HG03139 (cell line): ENCODE measurements at regions not wholly inside any gene's neighbourhood (a gene's known extent, or its start where the extent isn't known, plus 50 kb on each side); places are given as distances from the start of the nearest gene placed in this dataset.
"Not testable (repeated sequence)": the region's sequence is repeated elsewhere in the genome, so short reads cannot be mapped to it uniquely, and the experiment has no call there.

Experiments
- ATAC-seq: cut with Tn5 transposase; IDR thresholded peaks from one replicate; pipeline ENCODE4 v1.9.1; 2021; ENCODE audit not compliant: unreplicated experiment

DNA sequence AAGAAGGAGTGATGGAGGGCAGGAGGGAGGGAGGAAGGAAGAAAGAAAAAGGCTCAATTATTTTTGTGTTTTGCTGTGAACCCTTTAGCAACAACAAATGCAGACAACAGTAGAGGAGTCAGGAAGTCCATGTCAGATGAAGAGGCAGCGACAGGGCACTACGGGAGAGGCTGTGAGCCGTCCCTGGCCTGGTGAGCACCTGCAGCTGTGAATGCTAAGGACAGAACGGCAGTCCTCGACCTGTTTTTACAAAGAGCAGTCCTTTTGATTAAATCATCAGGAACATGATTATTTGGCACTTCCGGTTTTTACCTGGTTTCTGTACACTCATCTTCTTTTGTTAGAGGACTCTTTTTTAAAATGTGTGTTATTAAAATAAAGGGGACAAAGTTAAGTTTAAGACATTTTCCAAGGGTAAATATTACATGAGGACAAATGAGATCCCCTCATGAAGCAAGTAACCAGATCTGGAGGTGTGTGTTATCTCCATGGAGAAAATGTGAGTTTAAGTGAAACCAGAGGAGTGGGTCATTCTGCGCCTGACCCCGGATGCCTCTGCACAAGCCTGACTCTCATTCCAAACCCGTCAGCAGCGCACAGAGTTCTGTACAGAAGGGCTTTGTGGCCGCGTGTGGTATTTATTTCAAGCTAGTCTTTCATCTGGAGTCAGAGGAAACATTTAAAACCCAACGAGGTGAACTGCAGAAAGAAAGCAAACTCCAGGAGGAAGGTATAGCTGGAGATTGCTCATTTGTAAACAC lies 492.5 kb downstream of the SOX11 start:
- no peak for ATAC-seq

DNA sequence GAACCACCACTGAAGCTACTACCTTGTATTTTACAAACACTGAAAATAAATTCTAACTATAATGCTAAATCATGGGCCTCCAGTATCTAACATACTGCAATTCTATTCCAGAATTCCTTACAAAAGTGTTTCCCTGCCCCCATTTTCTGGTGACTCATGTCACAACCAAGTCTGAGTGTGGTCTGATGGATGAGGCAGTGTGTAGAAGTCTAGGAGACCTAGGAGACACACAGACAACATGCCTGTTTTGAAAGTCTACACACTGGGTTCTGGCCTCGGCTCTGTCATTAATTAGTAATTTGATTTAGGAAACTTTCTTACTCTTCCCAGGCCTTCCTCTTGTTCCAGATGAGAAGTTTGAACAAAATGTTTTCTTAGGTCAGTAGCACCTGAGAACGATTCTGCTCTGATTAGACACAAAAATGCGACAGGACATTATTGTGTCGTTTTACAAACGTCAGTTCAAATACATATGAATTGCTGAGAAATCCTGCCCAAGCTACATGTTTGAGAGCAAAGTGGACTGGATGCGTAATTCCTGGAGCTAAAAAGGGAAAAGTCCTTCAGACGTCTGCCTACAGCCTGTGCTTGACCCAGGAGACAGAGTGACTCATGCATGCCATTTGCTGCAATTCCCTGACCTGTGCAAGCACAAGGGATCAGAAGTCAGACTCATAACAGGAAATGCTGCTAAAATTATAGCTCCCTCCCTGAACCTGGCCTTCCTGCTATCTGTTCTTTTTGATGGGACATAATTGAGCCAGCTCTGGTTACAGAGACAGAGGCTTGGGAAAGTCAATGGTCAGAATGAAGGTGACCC lies 494.4 kb downstream of the SOX11 start:
- no peak for ATAC-seq

DNA sequence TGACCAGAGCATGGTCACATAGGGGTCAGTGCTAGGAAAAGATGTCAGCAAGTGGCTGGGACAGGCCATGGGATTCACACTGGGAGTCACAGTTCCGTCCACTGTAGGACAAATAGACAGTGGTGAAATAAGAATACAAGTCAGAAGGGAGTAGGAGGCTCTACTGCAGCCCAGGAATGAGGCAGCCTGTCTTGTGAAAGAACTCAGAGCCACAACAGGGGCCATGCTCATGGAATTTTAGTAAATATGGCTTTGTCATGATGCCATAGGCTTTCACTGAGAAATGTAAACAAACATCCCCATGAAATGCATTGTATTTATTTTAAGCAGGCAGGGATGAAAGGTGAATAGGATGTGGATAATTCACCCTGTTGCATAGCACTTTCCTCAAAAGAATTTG lies 504.3 kb downstream of the SOX11 start:
- ATAC-seq: no peak

DNA sequence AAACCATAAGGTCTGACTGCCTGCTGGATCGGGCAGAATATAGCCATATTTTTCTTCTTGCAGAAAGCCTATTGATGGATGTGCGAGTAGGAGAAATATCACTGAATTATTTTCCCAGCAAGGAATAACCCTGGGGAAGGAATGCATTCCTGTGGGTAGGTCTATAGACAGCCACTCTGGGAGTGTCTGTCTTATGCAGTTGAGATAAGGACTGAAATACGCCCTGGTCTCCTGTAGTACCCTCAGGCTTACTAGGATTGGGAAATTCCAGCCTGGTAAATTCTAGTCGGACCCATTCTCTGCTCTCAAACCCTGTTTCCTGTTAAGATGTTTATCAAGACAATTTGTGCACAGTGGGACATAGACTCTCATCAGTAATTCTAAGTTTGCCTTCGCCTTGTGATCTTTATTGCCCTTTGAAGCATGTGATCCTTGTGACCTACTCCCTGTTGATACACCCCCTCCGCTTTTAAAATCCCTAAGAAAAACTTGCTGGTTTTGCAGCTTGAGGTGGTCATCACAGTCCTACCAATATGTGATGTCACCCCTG lies 506.3 kb downstream of the SOX11 start:
- ATAC-seq: not testable (repeated sequence)

DNA sequence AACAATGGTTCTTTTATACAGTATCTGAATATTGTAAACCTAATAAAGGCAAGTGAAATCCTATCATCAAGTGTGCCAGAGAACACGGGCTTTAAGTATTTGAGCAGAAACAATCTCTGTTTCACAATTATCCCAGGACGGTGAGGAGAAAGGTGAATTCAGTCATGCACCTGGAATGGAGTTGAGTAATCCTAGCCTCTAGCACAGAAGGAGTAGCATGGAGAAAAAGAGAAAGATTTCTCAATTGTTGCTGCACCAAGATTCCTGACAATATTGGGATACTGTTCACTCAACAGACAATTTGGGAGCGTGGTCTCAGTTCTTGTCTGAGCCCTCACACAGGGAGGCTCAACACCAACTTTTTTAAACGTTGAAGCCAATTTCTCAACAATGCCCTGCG lies 510.6 kb downstream of the SOX11 start:
- ATAC-seq: no peak

DNA sequence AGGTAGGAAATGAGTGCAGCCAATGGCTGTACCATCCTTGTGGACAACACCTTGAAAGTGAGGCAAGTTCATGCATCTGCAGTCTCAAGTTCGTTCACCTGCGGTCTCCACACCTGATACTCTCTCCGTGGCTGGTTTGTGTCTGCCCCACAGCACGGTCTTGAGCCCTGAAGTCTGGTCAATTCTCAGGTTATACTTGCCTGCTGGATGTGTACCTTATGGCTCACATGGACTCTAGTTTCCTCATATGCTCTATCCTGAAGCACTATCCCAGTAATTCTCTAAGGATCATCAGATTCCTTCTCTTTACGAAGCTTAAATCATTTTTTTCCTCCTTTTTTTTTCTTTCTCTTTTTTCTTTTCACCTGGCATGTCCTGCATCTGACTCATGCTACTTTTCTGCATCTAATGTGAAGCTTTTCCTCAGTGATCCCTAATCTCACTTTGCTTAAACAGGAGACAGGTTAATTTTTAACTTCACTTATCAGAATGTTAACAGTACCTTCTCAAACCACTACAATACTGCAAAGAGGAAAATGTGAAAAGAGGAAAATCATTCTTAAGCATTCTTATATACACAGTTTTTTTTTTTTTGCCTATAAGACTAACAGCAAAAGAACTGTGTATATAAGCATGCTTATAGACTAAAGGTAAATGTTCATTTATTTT lies 511.2 kb downstream of the SOX11 start:
- no peak for ATAC-seq

DNA sequence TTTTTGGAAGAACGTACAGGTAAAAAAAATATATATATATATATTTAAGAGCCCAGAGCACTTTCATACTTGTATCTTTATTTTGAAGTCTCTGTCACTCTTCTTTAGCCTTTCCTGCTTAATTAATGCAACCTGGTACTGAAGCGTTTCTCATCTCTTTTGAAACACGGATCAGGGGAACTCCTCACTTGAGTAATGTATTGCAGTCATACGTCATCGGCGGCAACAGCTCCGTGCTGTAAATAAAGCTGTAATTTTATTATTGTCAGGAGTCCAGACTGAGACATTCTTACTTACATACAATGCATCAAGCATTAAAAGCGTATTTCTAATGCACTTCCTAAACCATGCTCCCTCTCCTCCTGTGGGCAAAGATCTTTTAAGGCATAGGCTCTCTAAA lies 514.7 kb downstream of the SOX11 start:
- ATAC-seq: no peak

DNA sequence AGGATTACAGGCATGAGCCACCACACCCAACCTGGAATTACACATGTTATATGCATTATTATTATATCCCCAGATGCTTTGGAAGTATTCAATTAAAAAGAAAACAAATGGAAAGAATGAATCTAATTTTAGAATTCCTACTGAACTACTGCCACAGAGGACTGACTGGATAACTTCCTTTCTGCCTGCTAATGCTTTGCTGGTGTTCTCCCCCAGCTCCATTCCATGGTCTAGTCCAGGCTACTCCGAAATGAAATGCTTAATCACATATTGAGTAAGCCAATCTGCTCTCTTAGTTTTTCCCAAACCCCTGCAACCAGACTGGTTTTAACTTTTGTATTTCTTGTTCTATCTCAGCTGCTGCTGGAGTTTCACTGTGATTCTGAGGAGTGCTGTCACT lies 519.1 kb downstream of the SOX11 start:
- ATAC-seq: no peak

DNA sequence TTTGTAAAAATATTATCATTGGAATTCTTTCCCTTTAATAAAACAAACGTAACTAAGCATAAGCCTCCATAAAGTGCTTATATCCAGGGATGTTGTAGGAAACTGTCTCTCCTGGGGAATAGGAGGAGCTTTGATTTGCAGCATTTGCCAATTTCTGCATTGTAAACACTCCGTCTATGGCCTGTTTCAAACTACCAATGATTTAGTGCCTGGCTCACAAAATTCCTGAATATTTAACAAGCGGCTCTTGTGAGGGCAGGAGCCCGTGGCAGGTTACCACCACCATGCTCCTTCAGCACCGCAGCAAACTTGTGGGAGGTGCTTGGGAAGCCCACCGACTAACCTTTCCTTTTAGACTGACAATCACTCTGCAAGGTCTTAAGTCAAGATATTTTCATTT lies 520.3 kb downstream of the SOX11 start:
- no peak for ATAC-seq

DNA sequence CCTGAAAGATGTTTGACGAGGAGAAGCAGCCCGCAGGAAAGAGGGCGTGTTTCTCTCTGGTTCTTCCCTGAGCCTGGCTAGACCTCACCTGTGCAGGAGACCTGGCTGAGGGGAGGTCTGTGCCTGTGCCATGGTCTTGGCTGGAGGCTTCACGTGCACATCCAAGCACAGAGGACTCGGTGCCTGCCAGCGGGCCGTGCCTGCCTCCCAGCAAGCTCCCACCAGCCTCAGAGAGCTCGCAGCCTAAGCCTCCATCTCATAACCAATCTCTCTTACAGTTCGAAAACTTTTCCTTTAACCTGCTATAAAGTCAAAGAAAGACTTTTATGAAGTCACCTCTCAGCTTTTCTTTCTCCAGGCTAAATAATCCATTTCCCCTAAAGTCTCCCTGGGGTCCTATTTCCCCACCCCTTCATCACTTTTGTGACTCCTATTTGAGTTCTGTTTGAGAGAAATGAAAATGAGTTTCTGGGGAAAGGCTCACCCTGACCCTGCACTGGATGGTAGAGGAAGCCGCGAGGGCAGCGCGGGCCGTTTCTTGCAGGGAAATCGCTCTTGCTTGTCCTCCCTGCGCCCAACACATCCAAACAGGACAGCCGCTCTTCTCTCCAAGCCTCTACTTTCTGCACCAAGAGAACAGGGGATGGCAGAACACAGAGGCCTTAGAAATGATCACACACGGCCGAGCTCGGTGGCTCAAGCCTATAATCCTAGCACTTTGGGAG lies 521.0 kb downstream of the SOX11 start:
- ATAC-seq: no peak

DNA sequence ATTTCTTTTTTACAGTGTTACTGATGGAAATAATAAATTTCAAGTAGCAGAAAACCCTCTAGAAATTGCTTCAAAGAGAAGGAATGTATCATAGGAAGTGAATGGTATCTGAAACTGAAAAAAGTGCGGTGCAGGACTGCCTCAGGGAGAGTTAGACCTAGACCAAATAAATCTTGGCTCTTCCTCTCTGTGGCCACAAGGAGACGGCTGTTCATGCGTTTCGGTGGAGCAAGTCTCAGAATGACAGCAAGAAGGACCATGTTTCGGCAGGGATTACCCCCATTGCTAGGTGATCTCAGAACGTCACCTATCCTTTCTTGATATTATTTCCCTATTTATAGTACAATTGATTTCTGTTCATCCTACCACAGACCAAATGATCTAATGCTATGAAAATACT lies 522.3 kb downstream of the SOX11 start:
- no peak for ATAC-seq

DNA sequence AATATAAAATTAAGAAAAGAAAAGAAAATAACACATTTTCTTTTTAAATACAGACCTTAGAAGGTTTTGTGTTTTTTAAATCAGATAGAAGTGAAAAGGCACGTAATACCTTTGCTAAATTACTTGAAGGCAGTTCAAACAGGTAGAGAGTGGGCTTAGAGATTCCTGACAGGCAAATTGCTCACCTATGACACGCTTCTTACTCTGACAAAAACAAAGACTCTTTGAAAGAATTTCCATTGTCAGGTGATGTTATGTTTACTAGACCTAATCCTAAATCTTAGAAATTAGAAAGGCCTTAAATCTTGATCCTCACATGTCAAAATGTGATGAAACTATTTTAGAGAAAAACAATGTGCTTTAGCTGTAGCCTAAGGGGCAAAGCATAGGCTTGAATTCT lies 522.9 kb downstream of the SOX11 start:
- no peak for ATAC-seq

DNA sequence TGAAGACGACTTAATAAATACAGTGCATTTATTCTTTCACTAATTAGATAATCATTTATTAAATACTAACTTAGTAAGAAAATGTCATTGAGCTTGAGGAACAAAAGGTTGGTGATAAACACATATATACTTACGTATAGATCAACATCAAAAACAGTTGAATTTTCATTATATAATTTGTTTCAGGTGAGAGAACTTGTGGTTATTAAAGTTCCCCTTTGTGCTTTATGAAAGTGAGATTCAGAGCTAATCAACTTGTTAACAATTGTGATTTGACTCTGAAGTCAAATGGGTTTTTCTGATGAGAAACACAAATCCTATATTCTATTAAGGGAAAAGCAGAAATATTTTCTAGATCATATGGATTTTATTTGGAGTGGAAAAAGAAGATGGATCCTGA lies 524.0 kb downstream of the SOX11 start:
- no peak for ATAC-seq

DNA sequence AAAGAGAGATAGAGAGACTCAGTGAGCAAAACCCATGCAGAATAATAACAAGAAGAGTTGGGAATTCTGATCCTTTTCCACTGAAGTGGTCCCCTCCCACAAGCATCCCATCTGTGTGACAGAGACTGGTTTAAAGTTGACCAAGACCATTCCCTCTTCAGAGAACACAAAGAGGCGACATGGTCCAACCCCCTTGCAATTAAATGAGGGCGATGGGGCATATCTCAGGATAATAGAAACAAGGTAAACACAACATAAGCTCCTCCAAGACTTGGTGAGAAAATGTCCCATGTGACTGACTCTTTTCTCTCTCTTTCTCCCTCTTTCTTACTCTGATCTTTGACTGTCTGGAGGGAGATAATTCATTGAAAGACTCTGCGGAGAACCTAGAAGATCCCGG lies 526.7 kb downstream of the SOX11 start:
- ATAC-seq: no peak

DNA sequence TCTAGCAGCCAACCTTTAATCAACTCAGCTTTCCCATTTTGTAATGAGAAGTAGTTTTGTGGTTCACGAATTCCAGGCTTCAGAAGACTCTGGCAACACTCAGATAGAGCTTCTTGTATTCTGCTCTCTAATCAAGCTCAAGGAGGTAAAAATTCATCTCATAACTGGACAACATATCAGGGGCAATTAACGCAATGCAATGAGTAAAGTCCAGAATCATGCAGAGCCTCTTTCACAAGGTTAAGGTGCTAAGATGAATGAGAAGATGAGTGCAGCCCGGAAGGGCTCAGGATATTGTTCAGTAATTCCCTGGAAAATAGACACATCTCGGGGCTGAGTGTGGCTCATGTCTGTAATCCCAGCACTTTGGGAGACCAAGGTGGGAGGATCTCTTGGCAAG lies 527.7 kb downstream of the SOX11 start:
- no peak for ATAC-seq

DNA sequence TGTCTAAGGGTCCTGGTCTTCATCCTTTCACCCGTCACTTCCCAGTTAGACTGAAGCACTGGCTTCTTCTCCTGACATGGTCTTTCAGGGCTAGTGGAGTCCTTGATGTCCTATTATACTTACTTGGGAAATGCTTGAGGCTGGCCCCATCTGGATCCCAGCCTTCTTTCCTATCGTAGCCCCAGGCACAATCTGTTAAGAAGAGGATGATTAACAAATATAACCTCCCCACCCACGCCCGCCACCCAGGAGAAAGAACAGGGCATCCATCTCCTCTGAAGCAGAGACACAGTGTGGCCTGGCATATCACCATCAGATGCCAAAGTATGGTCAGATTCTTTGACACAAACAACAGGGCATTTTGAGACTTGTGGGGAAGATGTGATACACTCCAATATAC lies 530.1 kb downstream of the SOX11 start:
- no peak for ATAC-seq

DNA sequence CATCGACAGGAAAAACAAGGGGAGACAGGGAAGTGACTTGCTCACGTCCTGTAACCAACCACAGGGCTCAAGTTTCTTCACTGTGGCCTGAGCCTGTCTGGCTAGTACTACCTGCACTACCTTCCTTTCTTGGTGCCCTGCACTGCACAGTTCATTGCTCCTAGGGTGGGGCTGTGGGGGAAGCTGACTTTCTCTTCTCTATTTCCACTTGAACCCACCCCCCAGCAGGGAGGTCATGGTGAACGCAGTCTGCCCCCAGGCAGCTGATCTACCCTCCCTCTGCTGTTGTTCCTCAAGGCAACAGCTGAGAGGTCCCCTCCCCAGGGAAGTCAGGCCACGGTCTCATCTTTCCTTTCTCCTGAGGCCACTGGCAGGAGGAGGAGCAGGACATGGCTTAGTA lies 532.1 kb downstream of the SOX11 start:
- peak; percentile 61 for ATAC-seq

DNA sequence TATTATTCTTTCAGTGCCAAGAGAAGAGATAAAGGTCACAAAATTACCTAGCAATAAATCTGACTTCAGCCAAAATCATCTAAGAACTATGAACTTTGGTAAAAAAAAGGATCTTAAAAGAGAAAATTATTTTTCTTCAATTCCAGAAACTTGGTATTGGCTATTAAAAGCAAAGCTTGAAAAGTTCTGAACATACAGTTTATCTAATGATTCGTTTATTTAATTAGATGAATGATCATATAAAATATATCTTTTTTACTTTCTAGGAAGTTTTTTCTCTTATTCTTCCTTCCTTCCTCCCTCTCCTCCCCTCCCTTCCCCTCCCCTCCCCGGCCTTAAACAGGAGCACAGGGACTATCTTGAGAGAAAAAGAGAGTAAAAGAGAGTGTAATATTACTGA lies 536.1 kb downstream of the SOX11 start:
- ATAC-seq: no peak

DNA sequence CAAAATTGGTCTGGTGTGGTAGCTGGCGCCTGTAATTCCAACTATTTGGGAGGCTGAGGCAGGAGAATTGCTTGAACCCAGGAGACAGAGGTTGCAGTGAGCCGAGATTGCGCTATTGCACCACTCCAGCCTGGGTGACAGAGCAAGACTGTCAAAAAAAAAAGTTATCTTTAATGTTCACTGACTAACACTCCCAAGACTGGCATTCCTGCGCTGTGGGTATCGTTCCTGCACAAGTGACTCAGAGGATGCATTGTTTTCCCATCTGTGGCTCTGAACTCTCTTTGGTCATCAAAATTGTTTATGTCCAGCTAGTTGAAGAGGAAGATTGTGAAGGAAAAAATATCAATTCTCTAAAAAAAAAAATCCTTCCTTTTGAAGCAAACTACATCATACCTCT lies 539.0 kb downstream of the SOX11 start:
- no peak for ATAC-seq

DNA sequence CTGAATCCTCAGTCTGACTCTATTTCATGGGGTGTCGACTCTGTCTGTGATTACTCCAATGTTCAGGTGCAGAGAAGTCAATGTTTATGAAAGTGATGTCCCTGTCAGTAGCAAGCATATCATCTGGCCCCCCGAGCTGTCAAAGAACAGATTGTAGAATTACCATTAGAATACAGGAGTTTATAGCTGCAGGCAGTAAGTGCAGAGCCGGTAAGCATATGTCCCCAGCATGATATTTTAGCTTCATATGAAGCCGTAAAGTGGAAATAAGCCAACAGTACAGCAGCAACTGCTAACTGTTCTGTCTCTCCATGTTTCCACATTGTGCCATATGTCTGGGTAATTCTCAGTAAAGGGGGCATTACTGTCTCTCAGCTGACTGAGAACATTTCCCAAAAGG lies 541.8 kb downstream of the SOX11 start:
- ATAC-seq: no peak

DNA sequence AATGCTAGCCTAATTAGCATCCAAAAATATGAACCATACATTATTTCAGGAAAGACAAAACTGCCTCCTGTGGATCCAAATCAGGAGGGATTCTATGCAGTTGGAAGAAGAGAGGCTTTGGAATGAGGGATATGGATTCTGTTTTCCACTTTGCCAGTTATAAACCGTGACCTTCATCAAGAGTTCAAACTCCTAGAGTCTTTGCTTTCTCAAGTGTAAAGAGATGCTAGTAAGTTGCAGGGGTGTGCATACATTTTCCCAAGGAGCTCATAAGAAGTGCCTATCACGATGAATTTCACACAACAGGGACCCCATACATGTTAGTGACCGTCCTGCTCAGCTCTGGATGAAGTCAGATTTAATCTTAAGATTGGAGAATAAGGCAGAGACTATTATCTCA lies 542.5 kb downstream of the SOX11 start:
- no peak for ATAC-seq
